ENCODE measurements at regions not wholly inside any gene's neighbourhood (a gene's known extent, or its start where the extent isn't known, plus 50 kb on each side); places are given as distances from the start of the nearest gene placed in this dataset.
"Not testable (repeated sequence)": the region's sequence is repeated elsewhere in the genome, so short reads cannot be mapped to it uniquely, and the experiment has no call there.

GRCh38 chr2:122075381-122075780 lies 319.9 kb downstream of the TSN start:
- no peak for ATAC-seq

- no peak for ATAC-seq
Observed at GRCh38 chr2:122077114-122077513, 321.7 kb downstream of the TSN start.

GRCh38 chr2:122077771-122078170 lies 322.3 kb downstream of the TSN start:
- no peak for ATAC-seq

GRCh38 chr2:122078451-122078850 lies 323.0 kb downstream of the TSN start:
- ATAC-seq, result no peak

GRCh38 chr2:122079844-122080243 lies 324.4 kb downstream of the TSN start:
- ATAC-seq, result no peak

GRCh38 chr2:122080316-122080715 lies 324.9 kb downstream of the TSN start:
- ATAC-seq, result no peak

GRCh38 chr2:122080871-122081270 lies 325.4 kb downstream of the TSN start:
- ATAC-seq, result no peak

GRCh38 chr2:122081751-122082150 lies 326.3 kb downstream of the TSN start:
- no peak for ATAC-seq

GRCh38 chr2:122083256-122084048 lies 328.0 kb downstream of the TSN start:
- no peak for ATAC-seq

- not testable (repeated sequence) for ATAC-seq
Observed at GRCh38 chr2:122085672-122086071, 330.2 kb downstream of the TSN start.

GRCh38 chr2:122094557-122094956 lies 339.1 kb downstream of the TSN start:
- ATAC-seq, result no peak

GRCh38 chr2:122096761-122097160 lies 341.3 kb downstream of the TSN start:
- ATAC-seq, result no peak

- no peak for ATAC-seq
Observed at GRCh38 chr2:122098306-122098705, 342.9 kb downstream of the TSN start.

GRCh38 chr2:122100346-122100745 lies 344.9 kb downstream of the TSN start:
- ATAC-seq, result no peak

- ATAC-seq, result no peak
Observed at GRCh38 chr2:122100756-122101155, 345.3 kb downstream of the TSN start.

GRCh38 chr2:122101319-122101718 lies 345.9 kb downstream of the TSN start:
- no peak for ATAC-seq

GRCh38 chr2:122105171-122105876 lies 349.9 kb downstream of the TSN start:
- no peak for ATAC-seq

- ATAC-seq, result no peak
Observed at GRCh38 chr2:122105877-122106206, 350.4 kb downstream of the TSN start.

- ATAC-seq, result no peak
Observed at GRCh38 chr2:122108186-122108585, 352.7 kb downstream of the TSN start.

- ATAC-seq, result no peak
Observed at GRCh38 chr2:122112216-122113005, 357.0 kb downstream of the TSN start.

GRCh38 chr2:122114421-122114820 lies 359.0 kb downstream of the TSN start:
- no peak for ATAC-seq

- ATAC-seq, result no peak
Observed at GRCh38 chr2:122117371-122117770, 361.9 kb downstream of the TSN start.

- ATAC-seq, result no peak
Observed at GRCh38 chr2:122129399-122129798, 373.9 kb downstream of the TSN start.

Data from activated CD4-positive, CD25-positive, alpha-beta regulatory T cell treated with anti-CD3 and anti-CD28 coated beads, Interleukin-2, amount 50 U/mL, for 24 hours (primary cell).